ENCODE measurements at regions not wholly inside any gene's neighbourhood (a gene's known extent, or its start where the extent isn't known, plus 50 kb on each side); places are given as distances from the start of the nearest gene placed in this dataset.
A peak's percentile ranks its signal among the peaks of the same experiment; 100 is the strongest.

DNA sequence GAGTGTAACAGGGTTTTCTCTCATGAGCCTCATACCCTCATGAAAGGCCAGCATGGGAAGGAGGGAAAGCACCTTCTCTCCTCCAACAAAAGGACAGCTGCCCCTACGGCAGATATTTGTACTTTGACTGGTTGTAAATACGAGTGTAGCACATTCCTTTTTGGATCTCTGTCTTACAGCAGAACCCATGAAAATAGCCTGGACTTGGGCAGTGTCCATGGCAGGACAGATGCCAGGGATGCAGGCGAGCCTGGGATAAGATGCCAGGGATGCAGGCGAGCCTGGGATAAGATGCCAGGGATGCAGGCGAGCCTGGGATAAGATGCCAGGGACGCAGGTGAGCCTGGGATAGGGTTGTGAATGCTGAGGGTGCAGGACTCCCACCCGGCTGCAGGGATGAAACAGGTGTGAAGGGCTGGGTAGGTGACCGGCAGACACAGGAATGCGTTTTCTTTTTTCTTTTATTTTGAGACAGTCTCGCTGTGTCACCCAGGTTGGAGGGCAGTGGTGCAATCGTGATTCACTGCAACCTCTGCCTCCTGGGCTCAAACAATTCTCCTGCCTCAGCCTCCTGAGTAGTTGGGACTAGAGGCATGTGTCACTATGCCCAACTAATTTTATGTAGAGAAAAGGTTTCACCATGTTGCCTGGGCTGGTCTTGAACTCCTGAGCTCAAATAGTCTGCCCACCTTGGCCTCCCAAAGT is 120.0 kb downstream of the BEGAIN start:
- Histone ChIP-seq H3K27me3 (ENCODE audit: control insufficient read depth, insufficient read depth, low read length) (no peaks in the 10 kb centered on the region), H3K27ac (ENCODE audit: insufficient read depth, low read length, poor library complexity, severe bottlenecking) (no peak overlapping the region), H3K4me3 (ENCODE audit: low read depth, low read length) (no peak overlapping the region), H3K4me1 (ENCODE audit: control insufficient read depth, insufficient read depth, low read length, poor library complexity, severe bottlenecking) (no peaks in the 10 kb centered on the region), H3K9me3 (ENCODE audit: control insufficient read depth in 2 of 2, low read length in 2 of 2) (no peaks in the 10 kb centered on the region), H3K36me3 (ENCODE audit: control insufficient read depth, insufficient read depth, low read length) (no peaks in the 10 kb centered on the region)
- H3K27me3 Mint-ChIP-seq, result no peaks in the 10 kb centered on the region
- no peaks in the 10 kb centered on the region for H3K9me3 Mint-ChIP-seq
- ATAC-seq (ENCODE audit: low read depth in 2 of 2), result no peak
- H3K4me1 Mint-ChIP-seq, result peaks cover 5 to 12% (median 9%) of the 10 kb centered on the region in 4 donors
- peaks cover 15% of the 10 kb centered on the region for H3K36me3 Mint-ChIP-seq
- H3K4me3 Mint-ChIP-seq, result no peak overlapping the region
- H3K27ac Mint-ChIP-seq, result no peak overlapping the region
- DNase-seq, result no peak

- H3K9me3 Mint-ChIP-seq, result no peaks in the 10 kb centered on the region
- Histone ChIP-seq H3K9me3 (ENCODE audit: control insufficient read depth in 2 of 2, low read length in 2 of 2) (no peaks in the 10 kb centered on the region), H3K36me3 (ENCODE audit: control insufficient read depth, insufficient read depth, low read length) (no peaks in the 10 kb centered on the region), H3K4me3 (ENCODE audit: low read depth, low read length) (no peak overlapping the region), H3K27ac (ENCODE audit: insufficient read depth, low read length, poor library complexity, severe bottlenecking) (no peak overlapping the region), H3K4me1 (ENCODE audit: control insufficient read depth, insufficient read depth, low read length, poor library complexity, severe bottlenecking) (no peaks in the 10 kb centered on the region), H3K27me3 (ENCODE audit: control insufficient read depth, insufficient read depth, low read length) (no peaks in the 10 kb centered on the region)
- DNase-seq (no peak), ATAC-seq (ENCODE audit: low read depth in 2 of 2) (no peak)
- H3K27ac Mint-ChIP-seq, result no peak overlapping the region
- no peak overlapping the region for H3K4me3 Mint-ChIP-seq
- peaks cover 5 to 11% (median 9%) of the 10 kb centered on the region in 4 donors for H3K4me1 Mint-ChIP-seq
- H3K36me3 Mint-ChIP-seq, result peaks cover 15% of the 10 kb centered on the region
- no peaks in the 10 kb centered on the region for H3K27me3 Mint-ChIP-seq
These were observed 119.3 kb downstream of the BEGAIN start for GRCh38 chr14:100467939-100468338.

GRCh38 chr14:100468557-100468956 is 118.7 kb downstream of the BEGAIN start:
- Mint-ChIP-seq H3K36me3 (peaks cover 15% of the 10 kb centered on the region), H3K9me3 (no peaks in the 10 kb centered on the region), H3K4me3 (no peak overlapping the region), H3K27me3 (no peaks in the 10 kb centered on the region), H3K27ac (peak overlapping the region in 1 of 3 donors; percentile 34), H3K4me1 (peaks cover 5 to 11% (median 9%) of the 10 kb centered on the region in 4 donors)
- DNase-seq (no peak), ATAC-seq (ENCODE audit: low read depth in 2 of 2) (no peak)
- H3K27me3 ChIP-seq (ENCODE audit: control insufficient read depth, insufficient read depth, low read length), result no peaks in the 10 kb centered on the region
- no peaks in the 10 kb centered on the region for H3K36me3 ChIP-seq (ENCODE audit: control insufficient read depth, insufficient read depth, low read length)
- no peaks in the 10 kb centered on the region for H3K4me1 ChIP-seq (ENCODE audit: control insufficient read depth, insufficient read depth, low read length, poor library complexity, severe bottlenecking)
- H3K27ac ChIP-seq (ENCODE audit: insufficient read depth, low read length, poor library complexity, severe bottlenecking), result no peak overlapping the region
- no peak overlapping the region for H3K4me3 ChIP-seq (ENCODE audit: low read depth, low read length)
- H3K9me3 ChIP-seq (ENCODE audit: control insufficient read depth in 2 of 2, low read length in 2 of 2), result no peaks in the 10 kb centered on the region

- Mint-ChIP-seq H3K4me3 (peak overlapping the region in 1 of 4 donors; percentile 2), H3K36me3 (peaks cover 15% of the 10 kb centered on the region), H3K9me3 (no peaks in the 10 kb centered on the region), H3K4me1 (peaks cover 5 to 11% (median 9%) of the 10 kb centered on the region in 4 donors), H3K27me3 (no peaks in the 10 kb centered on the region), H3K27ac (no peak overlapping the region)
- H3K27ac ChIP-seq (ENCODE audit: insufficient read depth, low read length, poor library complexity, severe bottlenecking), result no peak overlapping the region
- DNase-seq (peak in 1 of 3 donors; percentile 34), ATAC-seq (ENCODE audit: low read depth in 2 of 2) (peak; percentile 43 to 62)
- no peaks in the 10 kb centered on the region for H3K36me3 ChIP-seq (ENCODE audit: control insufficient read depth, insufficient read depth, low read length)
- H3K9me3 ChIP-seq (ENCODE audit: control insufficient read depth in 2 of 2, low read length in 2 of 2), result no peaks in the 10 kb centered on the region
- H3K27me3 ChIP-seq (ENCODE audit: control insufficient read depth, insufficient read depth, low read length), result no peaks in the 10 kb centered on the region
- no peak overlapping the region for H3K4me3 ChIP-seq (ENCODE audit: low read depth, low read length)
- no peaks in the 10 kb centered on the region for H3K4me1 ChIP-seq (ENCODE audit: control insufficient read depth, insufficient read depth, low read length, poor library complexity, severe bottlenecking)
These were observed 117.3 kb downstream of the BEGAIN start for GRCh38 chr14:100469632-100470522.

GRCh38 chr14:100470523-100470897 is 116.7 kb downstream of the BEGAIN start:
- H3K4me1 ChIP-seq (ENCODE audit: control insufficient read depth, insufficient read depth, low read length, poor library complexity, severe bottlenecking), result no peaks in the 10 kb centered on the region
- peaks cover 15% of the 10 kb centered on the region for H3K36me3 Mint-ChIP-seq
- no peaks in the 10 kb centered on the region for H3K9me3 ChIP-seq (ENCODE audit: control insufficient read depth in 2 of 2, low read length in 2 of 2)
- no peaks in the 10 kb centered on the region for H3K36me3 ChIP-seq (ENCODE audit: control insufficient read depth, insufficient read depth, low read length)
- H3K4me3 ChIP-seq (ENCODE audit: low read depth, low read length), result no peak overlapping the region
- no peaks in the 10 kb centered on the region for H3K9me3 Mint-ChIP-seq
- peaks cover 5 to 11% (median 6%) of the 10 kb centered on the region in 4 donors for H3K4me1 Mint-ChIP-seq
- DNase-seq (no peak), ATAC-seq (ENCODE audit: low read depth in 2 of 2) (no peak)
- no peak overlapping the region for H3K27ac Mint-ChIP-seq
- H3K27me3 ChIP-seq (ENCODE audit: control insufficient read depth, insufficient read depth, low read length), result no peaks in the 10 kb centered on the region
- H3K4me3 Mint-ChIP-seq, result no peak overlapping the region
- no peaks in the 10 kb centered on the region for H3K27me3 Mint-ChIP-seq
- no peak overlapping the region for H3K27ac ChIP-seq (ENCODE audit: insufficient read depth, low read length, poor library complexity, severe bottlenecking)

- Mint-ChIP-seq H3K4me1 (peaks cover 5 to 11% (median 6%) of the 10 kb centered on the region in 4 donors), H3K4me3 (no peak overlapping the region), H3K9me3 (no peaks in the 10 kb centered on the region), H3K27ac (no peak overlapping the region), H3K27me3 (no peaks in the 10 kb centered on the region), H3K36me3 (peaks cover 15% of the 10 kb centered on the region)
- Histone ChIP-seq H3K9me3 (ENCODE audit: control insufficient read depth in 2 of 2, low read length in 2 of 2) (no peaks in the 10 kb centered on the region), H3K36me3 (ENCODE audit: control insufficient read depth, insufficient read depth, low read length) (no peaks in the 10 kb centered on the region), H3K4me3 (ENCODE audit: low read depth, low read length) (no peak overlapping the region), H3K27ac (ENCODE audit: insufficient read depth, low read length, poor library complexity, severe bottlenecking) (no peak overlapping the region), H3K27me3 (ENCODE audit: control insufficient read depth, insufficient read depth, low read length) (no peaks in the 10 kb centered on the region), H3K4me1 (ENCODE audit: control insufficient read depth, insufficient read depth, low read length, poor library complexity, severe bottlenecking) (no peaks in the 10 kb centered on the region)
- DNase-seq, result no peak
- no peak for ATAC-seq (ENCODE audit: low read depth in 2 of 2)
These were observed 115.7 kb downstream of the BEGAIN start for GRCh38 chr14:100471441-100472093.

DNA sequence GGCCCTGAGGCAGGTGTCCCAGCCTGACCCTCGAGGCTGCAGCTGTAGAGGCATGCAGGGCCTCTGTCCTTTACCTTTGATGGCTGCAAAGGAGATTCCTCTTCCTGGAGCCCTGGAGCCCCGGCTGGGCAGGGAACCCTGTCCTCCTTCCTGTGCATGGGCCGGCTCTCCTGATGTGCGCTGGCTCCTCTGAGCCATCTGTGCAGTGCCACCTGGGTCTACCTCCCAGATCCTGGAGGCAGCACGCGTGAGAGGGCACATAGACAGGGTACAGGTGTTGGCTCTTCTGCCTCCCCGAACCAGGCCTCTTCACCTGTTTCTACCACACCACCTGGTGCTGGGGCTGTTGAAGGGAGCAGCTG is 115.1 kb downstream of the BEGAIN start:
- DNase-seq (no peak), ATAC-seq (ENCODE audit: low read depth in 2 of 2) (no peak)
- no peaks in the 10 kb centered on the region for H3K36me3 ChIP-seq (ENCODE audit: control insufficient read depth, insufficient read depth, low read length)
- H3K9me3 Mint-ChIP-seq, result no peaks in the 10 kb centered on the region
- no peaks in the 10 kb centered on the region for H3K27me3 Mint-ChIP-seq
- no peak overlapping the region for H3K4me3 Mint-ChIP-seq
- H3K27ac ChIP-seq (ENCODE audit: insufficient read depth, low read length, poor library complexity, severe bottlenecking), result no peak overlapping the region
- H3K4me3 ChIP-seq (ENCODE audit: low read depth, low read length), result no peak overlapping the region
- peaks cover 5 to 11% (median 6%) of the 10 kb centered on the region in 4 donors for H3K4me1 Mint-ChIP-seq
- no peaks in the 10 kb centered on the region for H3K4me1 ChIP-seq (ENCODE audit: control insufficient read depth, insufficient read depth, low read length, poor library complexity, severe bottlenecking)
- H3K27me3 ChIP-seq (ENCODE audit: control insufficient read depth, insufficient read depth, low read length), result no peaks in the 10 kb centered on the region
- no peaks in the 10 kb centered on the region for H3K9me3 ChIP-seq (ENCODE audit: control insufficient read depth in 2 of 2, low read length in 2 of 2)
- H3K27ac Mint-ChIP-seq, result no peak overlapping the region
- peaks cover 15% of the 10 kb centered on the region for H3K36me3 Mint-ChIP-seq

Data from CD4-positive, CD25-positive, alpha-beta regulatory T cell (primary cell).